PFSK-1 (cell line): ENCODE measurements at regions not wholly inside any gene's neighbourhood (a gene's known extent, or its start where the extent isn't known, plus 50 kb on each side); places are given as distances from the start of the nearest gene placed in this dataset.

Experiments
- FOXP2 ChIP-seq: optimal IDR thresholded peaks from 2 replicates; pipeline ENCODE3; 2011; ENCODE audit warnings: borderline replicate concordance, control low read depth, inconsistent platforms; ENCODE audit not compliant: insufficient read depth; ENCODE audit errors: extremely low read length, extremely low read depth
- POLR2AphosphoS5 ChIP-seq: IDR thresholded peaks from 2 replicates; pipeline ENCODE4 v1.6.1; 2012; ENCODE audit warnings: low read depth, mild to moderate bottlenecking, control low read depth, low read length, moderate library complexity
- REST ChIP-seq, 2 experiments: IDR thresholded peaks; 2 replicates each; pipeline versions ENCODE4 v1.6.1 to v1.8.0; 2011 to 2012; ENCODE audit warnings: low read depth in 2 of 2, low read length in 2 of 2, control low read depth in 1 of 2, inconsistent platforms in 1 of 2, mild to moderate bottlenecking in 1 of 2, moderate library complexity in 1 of 2; ENCODE audit not compliant: insufficient read depth in 1 of 2
- SIN3A ChIP-seq: IDR thresholded peaks from 2 replicates; pipeline ENCODE4 v1.6.1; 2012; ENCODE audit warnings: mild to moderate bottlenecking, low read length, moderate library complexity, borderline replicate concordance; ENCODE audit not compliant: insufficient read depth
- TAF1 ChIP-seq: IDR thresholded peaks from 2 replicates; pipeline ENCODE4 v1.6.1; 2012; ENCODE audit warnings: low read length, control low read depth, borderline replicate concordance; ENCODE audit not compliant: insufficient read depth

GRCh38 chr2:226641008-226641407 lies 158.6 kb downstream of the IRS1 start:
- no peak for TF ChIP-seq SIN3A
- no peak for TF ChIP-seq TAF1

DNA sequence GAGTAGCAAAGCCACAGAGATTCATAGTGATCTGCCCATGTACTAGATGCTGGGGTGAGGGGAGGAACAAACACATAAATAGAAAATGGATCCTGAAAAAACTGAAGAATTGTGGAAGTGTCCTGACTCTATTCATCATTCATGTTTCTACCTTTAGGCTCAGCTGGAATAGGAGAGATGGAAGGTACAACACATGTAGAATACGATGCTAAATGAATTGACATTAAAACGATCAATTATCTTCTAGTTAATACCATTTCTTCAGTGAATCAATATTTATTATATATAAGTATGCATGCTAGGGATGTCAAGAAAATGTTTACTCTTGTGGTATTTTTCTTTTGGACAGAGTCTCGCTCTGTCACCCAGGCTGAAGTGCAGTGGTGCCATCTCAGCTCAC lies 159.1 kb downstream of the IRS1 start:
- no peak for TF ChIP-seq FOXP2
- no peak for TF ChIP-seq SIN3A
- no peak for TF ChIP-seq POLR2AphosphoS5
- no peak for TF ChIP-seq TAF1
- no peak for TF ChIP-seq REST (IDR thresholded peaks at IDR 0.05; ENCODE audit: insufficient read depth in 1 of 2, low read depth in 2 of 2, low read length in 2 of 2)

- TF ChIP-seq SIN3A (no peak), POLR2AphosphoS5 (no peak), TAF1 (no peak), FOXP2 (no peak), REST (IDR thresholded peaks at IDR 0.05; ENCODE audit: insufficient read depth in 1 of 2, low read depth in 2 of 2, low read length in 2 of 2) (no peak)
Observed at GRCh38 chr2:226639550-226639949, 160.1 kb downstream of the IRS1 start.

DNA sequence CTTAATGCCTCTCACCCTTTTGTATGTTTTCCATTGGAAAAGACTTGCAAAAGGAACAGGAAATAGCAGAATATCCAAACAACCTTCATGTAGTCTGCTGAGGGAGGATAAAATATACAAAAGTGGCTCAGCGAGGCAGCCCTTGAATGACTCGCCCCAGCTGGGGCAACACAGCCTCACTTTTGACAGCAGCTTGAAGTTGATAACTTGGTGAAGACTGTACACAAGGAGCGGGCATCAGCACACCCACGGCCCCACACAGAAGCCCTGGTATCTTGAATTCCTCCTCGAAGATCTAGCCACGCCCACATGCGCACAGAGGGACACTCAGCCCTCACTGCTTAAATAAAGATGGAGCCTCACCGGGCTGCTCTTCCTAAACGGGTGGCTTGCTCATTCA lies 161.0 kb downstream of the IRS1 start:
- TF ChIP-seq FOXP2: no peak
- TF ChIP-seq SIN3A: no peak
- TF ChIP-seq REST (IDR thresholded peaks at IDR 0.05; ENCODE audit: insufficient read depth in 1 of 2, low read depth in 2 of 2, low read length in 2 of 2): no peak
- TF ChIP-seq POLR2AphosphoS5: no peak
- no peak for TF ChIP-seq TAF1

GRCh38 chr2:226637383-226637782 lies 162.2 kb downstream of the IRS1 start:
- TF ChIP-seq REST (IDR thresholded peaks at IDR 0.05; ENCODE audit: insufficient read depth in 1 of 2, low read depth in 2 of 2, low read length in 2 of 2): no peak
- no peak for TF ChIP-seq FOXP2
- no peak for TF ChIP-seq TAF1
- TF ChIP-seq SIN3A: no peak
- TF ChIP-seq POLR2AphosphoS5: no peak

- TF ChIP-seq SIN3A: no peak
- TF ChIP-seq REST (IDR thresholded peaks at IDR 0.05; ENCODE audit: insufficient read depth in 1 of 2, low read depth in 2 of 2, low read length in 2 of 2): no peak
- TF ChIP-seq TAF1: no peak
- TF ChIP-seq FOXP2: no peak
- no peak for TF ChIP-seq POLR2AphosphoS5
Observed at GRCh38 chr2:226636586-226636985, 163.0 kb downstream of the IRS1 start.
